Astrocyte of the spinal cord (primary cell): ENCODE measurements at regions not wholly inside any gene's neighbourhood (a gene's known extent, or its start where the extent isn't known, plus 50 kb on each side); places are given as distances from the start of the nearest gene placed in this dataset.

Experiments used
- DNase-seq: peaks from one replicate; pipeline ENCODE4 v3.0.0; 2011; ENCODE audit warnings: low read depth, low spot score
- H3K4me3 ChIP-seq: 2 replicates; pipeline ENCODE4 v1.5.1; 2011; ENCODE audit warnings: low read depth, mild to moderate bottlenecking, low read length, moderate library complexity
- CTCF ChIP-seq: IDR thresholded peaks from 2 replicates; pipeline ENCODE4 v1.5.1; 2012; ENCODE audit warnings: low read depth, mild to moderate bottlenecking, low read length, inconsistent platforms
- in situ Hi-C: cut with HindIII; loops from 2 replicates; pipeline ENCODE4 v1.10.0; 2017; ENCODE audit warnings: low sequenced_read_pairs

GRCh38 chrX:117038918-117039440 lies 576.2 kb upstream of the CT83 start:
- no peak for TF ChIP-seq CTCF
- DNase-seq = no peak
- H3K4me3 ChIP-seq = no peak overlapping the region
- in situ Hi-C loops = no loop called here

GRCh38 chrX:117010243-117010642 lies 547.5 kb upstream of the CT83 start:
- in situ Hi-C loops = no loop called here
- DNase-seq = no peak
- no peak for TF ChIP-seq CTCF
- no peak overlapping the region for H3K4me3 ChIP-seq

DNA sequence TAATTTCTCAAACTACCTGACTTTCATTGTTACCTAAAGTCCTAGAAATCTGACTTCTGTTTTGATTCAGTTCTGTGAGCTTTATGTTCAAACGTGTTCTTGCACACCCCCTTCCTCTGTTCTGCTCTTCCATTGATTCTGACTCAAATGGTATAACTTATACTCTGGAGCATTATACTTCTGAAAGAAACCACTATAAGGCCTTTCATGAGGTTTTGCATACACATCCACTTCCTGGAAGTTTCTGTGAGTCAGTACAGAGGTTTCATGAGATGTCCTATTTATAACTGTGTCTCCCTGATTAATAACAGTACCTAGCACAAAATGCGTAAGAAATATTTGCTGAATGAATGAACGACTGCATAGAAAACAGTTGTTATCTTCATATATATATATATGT lies 540.2 kb upstream of the CT83 start:
- no peak for DNase-seq
- in situ Hi-C loops = no loop called here
- TF ChIP-seq CTCF = no peak
- no peak overlapping the region for H3K4me3 ChIP-seq

DNA sequence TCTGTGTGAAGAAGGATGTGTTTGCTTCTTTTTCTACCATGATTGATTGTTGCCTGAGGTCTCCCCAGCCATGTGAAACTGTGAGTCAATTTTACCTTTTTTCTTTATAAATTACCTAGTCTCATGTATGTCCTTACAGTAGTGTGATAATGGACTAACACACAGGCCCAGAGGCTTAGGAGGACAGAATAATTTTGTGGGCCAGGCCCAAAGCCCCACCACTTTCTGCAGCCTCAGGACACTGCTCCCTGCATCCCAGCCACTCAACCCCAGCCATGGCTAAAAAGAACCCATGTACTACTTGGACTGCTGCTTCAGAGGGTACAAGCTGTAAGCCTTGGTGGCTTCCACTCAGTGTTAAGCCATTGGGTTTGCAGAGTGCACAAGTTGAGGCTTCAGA lies 512.7 kb upstream of the CT83 start:
- no peak overlapping the region for H3K4me3 ChIP-seq
- TF ChIP-seq CTCF = no peak
- in situ Hi-C loops = no loop called here
- no peak for DNase-seq

DNA sequence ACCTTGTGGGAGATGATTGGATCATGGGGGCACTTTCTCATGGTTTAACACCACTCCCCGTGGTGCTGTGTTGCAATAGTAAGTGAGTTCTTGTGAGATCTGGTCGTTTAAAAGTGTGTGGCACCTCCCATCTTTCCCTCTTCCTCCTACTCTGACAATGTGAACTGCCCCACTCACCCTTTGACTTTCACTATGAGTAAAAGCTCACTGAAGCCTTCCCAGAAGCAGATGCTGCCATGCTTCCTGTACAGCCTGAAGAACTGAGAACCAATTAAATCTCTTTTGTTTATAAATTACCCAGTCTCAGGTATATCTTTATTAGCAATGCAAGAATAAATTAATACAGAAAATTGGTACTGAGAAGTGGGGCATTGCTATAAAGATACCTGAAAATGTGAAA lies 509.6 kb upstream of the CT83 start:
- H3K4me3 ChIP-seq = no peak overlapping the region
- in situ Hi-C loops = no loop called here
- no peak for TF ChIP-seq CTCF
- DNase-seq = no peak

- no peak overlapping the region for H3K4me3 ChIP-seq
Measured at GRCh38 chrX:116961872-116962582, 499.3 kb upstream of the CT83 start.

More at GRCh38 chrX:116961872-116962582, 499.3 kb upstream of the CT83 start:
- in situ Hi-C loops = no loop called here
- TF ChIP-seq CTCF = no peak
- no peak for DNase-seq
